Activated CD4-positive, alpha-beta T cell treated with anti-CD3 and anti-CD28 coated beads, Interleukin-2, amount 50 U/mL, for 48 hours (primary cell): ENCODE measurements at regions not wholly inside any gene's neighbourhood (a gene's known extent, or its start where the extent isn't known, plus 50 kb on each side); places are given as distances from the start of the nearest gene placed in this dataset.
"Not testable (repeated sequence)": the region's sequence is repeated elsewhere in the genome, so short reads cannot be mapped to it uniquely, and the experiment has no call there.

Experiments
- DNase-seq, 2 experiments: peaks; one replicate each; pipeline ENCODE4 v3.0.0-alpha.2; 2020

DNA sequence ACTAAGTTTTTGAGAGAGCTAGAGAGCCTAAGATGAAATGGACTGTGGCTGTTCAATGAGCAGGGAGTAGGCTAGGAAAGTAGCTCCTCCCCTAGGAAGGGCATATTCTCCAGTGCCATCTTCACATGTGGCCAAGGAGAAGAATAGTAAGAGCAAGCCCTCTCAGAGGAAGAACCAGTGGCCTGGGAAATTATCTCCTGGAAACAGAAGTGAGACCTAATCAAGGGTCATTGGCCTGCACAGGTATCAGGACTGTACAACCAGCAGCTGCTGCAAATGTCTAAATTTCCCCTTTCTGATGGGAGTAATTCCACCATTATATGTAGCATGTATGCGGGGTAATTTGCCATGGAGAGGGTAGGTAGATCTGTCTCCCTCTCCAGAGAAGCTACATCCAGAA, 334.8 kb upstream of the RASGEF1B start:
- no peak for DNase-seq

GRCh38 chr4:81804849-81805248, 333.1 kb upstream of the RASGEF1B start:
- DNase-seq: no peak

DNA sequence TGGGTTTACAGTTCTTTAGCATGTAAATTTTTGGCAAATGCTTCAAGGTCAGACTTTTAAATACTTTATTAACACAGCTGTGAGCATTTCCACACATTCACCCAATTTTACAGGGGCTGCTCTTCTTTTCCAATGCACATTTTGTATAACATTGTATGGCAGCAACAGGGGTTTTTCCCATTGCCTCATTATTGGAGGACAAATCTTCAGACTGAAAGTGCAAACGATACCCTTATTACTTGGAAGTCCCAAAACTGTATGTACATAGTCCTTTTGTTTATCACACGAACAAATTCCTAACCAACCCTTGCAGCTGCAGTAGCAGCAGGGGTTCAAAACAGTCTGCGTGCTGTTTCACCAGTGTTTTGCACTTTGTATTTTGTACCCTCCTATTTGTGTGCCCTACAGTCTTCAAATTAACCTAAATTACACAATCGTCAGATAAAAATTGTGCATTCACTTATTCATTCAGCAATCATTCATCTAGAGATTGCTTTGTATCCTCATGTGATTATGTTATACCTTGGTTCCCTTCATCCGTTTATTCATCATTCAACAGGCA, 330.7 kb upstream of the RASGEF1B start:
- DNase-seq: no peak

DNA sequence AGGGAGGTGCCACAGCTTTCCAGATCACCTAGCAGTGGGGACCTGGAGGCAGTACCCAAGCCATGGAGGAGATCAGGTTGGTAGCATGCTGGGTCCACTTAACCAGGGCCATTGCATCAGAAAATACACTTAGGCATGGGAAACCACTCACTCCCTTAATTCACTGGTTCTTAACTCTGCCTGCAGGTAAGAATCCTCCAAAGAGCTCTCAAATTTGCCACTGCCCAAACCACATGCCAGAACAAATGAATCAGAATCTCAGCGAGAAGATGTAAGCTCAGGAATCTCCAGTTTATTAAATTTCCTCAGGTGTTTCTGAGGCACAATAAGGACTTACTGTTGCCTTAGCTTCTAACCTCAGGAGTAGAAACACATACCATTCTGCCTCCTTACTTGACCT, 327.7 kb upstream of the RASGEF1B start:
- DNase-seq: no peak

DNA sequence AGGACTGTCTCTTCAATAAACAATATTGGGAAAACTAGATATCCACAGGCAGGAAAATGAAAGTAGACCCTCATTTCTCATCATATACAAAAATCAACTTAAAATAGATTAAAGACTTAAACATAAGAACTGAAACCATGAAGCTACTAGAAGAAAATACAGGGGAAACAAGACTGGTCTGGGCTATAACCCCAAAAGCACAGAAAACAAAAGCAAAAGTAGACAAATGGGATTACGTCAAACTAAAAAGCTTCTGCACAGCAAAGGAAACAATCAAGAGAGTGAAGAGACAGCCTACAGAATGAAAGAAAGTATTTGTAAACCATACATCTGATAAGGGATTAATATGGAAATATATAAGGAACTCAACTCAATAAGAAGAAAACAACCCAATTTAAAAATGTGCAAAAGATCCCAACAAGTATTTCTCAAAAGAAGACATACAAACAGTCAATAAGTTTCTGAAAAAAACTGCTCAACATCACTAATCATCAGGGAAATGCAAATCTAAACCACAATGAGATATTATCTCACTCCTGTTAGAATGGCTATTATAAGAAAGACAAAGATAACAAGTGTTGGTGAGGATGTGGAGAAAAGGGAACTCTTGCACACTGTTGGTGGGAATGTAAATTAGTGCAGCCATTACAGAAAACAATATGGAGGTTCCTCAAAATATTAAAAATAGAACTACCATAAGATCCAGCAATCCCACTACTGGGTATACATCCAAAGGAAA, 325.3 kb upstream of the RASGEF1B start:
- no peak for DNase-seq

GRCh38 chr4:81792521-81792920, 320.8 kb upstream of the RASGEF1B start:
- no peak for DNase-seq

- no peak for DNase-seq
These were observed 318.8 kb upstream of the RASGEF1B start for GRCh38 chr4:81790477-81790876.

- DNase-seq: no peak
These were observed 318.2 kb upstream of the RASGEF1B start for GRCh38 chr4:81789741-81790399.

DNA sequence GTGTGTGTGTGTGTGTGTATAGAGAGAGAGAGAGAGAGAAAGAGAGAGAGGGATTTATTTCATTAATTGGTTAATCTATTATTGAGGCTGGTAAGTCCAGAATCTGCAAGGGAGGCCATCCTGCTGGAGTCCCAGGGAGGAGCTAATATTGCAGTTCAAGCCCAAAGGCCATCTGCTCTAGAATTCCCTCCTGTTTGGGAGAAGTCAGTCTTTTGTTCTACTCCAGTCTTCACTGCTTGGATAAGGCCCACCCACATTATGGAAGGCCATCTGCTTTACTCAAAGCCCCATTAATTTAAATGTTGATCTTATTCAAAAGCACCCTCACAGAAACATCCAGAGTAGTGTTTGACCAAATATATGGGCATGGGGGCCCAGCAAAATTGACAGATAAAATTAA, 317.5 kb upstream of the RASGEF1B start:
- DNase-seq: no peak

- DNase-seq: no peak
These were observed 315.1 kb upstream of the RASGEF1B start for GRCh38 chr4:81786766-81787165.

GRCh38 chr4:81786063-81786763, 314.5 kb upstream of the RASGEF1B start:
- no peak for DNase-seq

DNA sequence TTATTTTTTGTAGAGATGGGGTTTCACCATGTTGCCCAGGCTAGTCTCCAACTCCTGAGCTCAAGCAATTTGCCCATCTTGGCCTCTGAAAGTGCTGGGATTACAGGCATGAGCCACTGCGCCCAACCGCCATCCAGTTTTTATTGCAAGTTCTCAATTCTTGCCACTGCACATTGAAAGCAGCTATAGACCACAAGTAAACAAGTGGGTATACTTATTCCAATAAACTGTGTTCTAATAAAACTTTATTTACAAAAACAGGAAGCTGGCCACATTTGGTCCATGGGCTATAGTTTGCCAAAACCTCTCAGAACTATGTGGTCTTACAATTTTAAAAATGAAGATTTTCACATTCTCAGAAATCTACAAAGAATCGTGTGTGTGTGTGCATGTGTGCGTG, 313.6 kb upstream of the RASGEF1B start:
- DNase-seq: no peak

GRCh38 chr4:81783558-81783957, 311.9 kb upstream of the RASGEF1B start:
- no peak for DNase-seq

DNA sequence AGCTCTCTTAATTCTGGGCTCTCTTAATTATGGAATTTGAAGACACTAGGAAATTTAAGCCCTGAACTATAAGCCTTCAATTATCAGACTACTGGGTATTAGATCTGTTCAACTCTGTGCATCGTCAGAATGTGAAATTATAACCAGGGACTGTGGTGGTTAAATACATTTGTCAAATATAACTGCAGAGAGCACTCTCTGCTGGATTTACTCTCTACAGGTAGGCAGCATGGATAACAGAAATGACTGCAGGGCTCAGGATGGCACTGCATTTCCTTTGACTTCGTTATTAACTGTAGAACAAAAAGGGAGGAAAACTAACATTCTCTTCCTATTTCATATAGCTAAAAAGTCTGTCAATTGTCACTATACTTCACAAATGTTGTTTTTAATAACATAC, 310.1 kb upstream of the RASGEF1B start:
- no peak for DNase-seq

DNA sequence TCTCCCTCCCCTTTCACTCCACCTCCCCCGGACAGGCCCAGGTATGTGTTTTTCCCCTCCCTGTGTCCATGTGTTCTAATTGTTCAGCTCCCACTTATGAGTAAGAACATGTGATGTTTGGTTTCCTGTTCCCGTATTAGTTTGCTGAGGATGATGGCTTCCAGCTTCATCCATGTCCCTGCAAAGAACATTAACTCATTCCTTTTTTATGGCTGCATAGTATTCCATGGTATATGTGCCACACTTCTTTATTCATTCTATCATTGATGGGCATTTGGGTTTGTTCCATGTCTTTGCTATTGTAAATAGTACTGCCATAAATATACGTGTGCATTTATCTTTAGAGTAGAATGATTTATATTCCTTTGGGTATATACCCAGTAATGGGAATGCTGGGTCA, 306.0 kb upstream of the RASGEF1B start:
- DNase-seq: not testable (repeated sequence)

DNA sequence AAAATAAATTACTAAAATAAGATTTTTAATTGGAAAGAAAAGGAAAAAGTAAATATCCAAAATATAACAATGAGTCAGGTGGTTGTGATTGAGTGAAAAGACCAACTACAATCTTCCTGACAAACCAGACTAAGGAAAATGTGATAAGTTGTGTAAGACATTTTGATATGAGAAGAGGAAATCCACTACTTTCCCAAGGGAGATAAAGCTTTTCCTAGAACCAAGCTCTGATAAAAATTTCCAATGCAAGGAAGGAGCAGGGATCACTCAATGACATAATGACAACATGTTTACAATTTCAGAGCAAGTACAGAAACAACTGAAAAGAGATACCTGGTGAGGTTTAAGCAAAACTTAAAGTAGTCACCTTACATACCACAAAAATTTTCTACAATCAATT, 305.1 kb upstream of the RASGEF1B start:
- DNase-seq: no peak

DNA sequence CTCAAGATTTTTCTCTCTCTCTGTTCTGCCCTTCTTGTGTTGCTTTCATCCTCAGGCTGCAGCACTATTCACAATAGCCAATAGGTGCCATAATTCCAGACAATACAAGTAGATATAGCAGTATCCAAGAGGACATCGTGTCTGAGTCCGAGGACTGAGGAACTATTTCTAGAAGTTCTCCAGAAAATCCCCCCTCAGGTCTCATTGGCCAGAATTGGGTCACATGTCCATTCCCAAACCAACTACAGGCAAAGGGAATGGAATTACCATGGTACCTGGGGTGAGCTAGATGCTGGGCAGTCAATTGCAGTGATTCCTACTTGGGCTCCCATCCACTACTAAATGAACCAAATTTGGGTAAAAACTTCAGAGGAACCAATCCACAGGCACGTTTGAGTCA, 301.9 kb upstream of the RASGEF1B start:
- no peak for DNase-seq

GRCh38 chr4:81771721-81772120, 300.0 kb upstream of the RASGEF1B start:
- no peak for DNase-seq

GRCh38 chr4:81769244-81769643, 297.5 kb upstream of the RASGEF1B start:
- DNase-seq: no peak

DNA sequence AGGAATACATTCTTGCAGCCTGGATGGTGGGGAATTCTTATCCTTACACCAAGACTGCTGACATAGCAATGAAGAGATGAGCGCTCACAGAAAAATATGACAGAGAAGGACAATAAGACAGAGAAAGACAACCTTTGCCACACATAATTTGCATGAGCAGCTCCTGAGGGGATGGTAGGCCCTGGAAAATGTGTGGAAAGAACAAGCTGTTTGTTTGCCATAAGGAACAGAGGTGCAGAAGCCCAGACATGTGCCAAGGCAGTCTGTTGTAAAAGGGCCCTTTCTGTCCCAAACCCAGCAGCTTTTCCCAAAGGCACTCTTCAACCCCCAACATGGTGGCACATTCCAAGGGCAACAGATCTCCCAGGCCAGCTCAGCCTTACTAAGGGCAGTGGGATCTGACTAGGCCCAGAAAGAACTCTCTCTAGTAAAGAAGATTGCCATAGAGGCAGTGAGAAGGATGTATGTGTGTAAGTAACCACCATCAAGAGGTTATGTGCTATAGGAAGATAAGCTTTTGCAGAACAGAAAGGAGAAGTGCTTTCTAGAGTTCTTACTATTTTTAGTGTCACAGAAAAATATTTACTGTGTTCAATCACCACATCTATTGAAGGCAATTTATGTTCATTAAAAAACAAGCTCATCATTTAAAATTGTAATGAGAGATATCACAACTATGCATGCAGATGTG, 287.0 kb upstream of the RASGEF1B start:
- no peak for DNase-seq

DNA sequence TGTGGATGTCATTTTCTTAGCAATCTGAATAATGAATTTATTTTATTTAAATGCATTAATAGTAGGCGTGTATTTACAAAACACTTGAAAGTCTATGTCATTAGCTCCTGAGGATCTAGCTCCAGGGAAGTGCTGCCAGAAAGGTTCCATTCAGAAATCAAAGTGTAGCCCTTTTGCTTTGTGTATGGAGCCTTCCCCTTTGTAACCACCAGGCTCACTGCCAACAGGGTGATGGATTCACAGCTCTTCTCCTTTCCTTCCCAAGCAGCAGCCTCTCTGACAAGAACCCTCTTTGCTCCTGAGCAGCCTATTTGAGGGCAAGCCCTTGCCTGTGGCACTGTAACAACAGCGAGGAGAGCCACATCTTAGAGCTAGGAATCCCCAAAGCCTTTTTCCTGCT, 286.0 kb upstream of the RASGEF1B start:
- DNase-seq: no peak

DNA sequence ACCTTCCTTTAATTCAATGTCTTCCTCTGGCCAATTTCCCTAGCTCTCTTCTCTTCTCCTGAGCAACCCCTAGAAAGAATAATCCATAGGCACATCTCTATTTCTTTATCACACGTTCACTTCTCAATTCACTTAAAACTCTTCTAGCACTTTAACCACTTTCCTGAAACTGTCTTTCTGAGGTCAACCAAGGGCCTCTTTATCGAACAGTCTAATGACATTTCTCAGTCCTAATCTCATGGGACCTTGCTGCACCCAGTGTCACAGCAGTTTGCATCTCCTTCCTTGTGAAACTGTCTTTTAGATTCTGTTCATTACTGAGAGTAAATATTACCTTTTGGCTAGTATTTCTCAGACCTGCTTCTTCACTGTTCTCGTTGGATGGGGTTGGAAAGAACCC, 285.3 kb upstream of the RASGEF1B start:
- DNase-seq: no peak

GRCh38 chr4:81756042-81756441, 284.3 kb upstream of the RASGEF1B start:
- no peak for DNase-seq
